GM12878 (cell line): ENCODE measurements at regions not wholly inside any gene's neighbourhood (a gene's known extent, or its start where the extent isn't known, plus 50 kb on each side); places are given as distances from the start of the nearest gene placed in this dataset.

Source experiments
- ATF2 ChIP-seq: IDR thresholded peaks from 2 replicates; pipeline ENCODE4 v1.6.1; 2012; ENCODE audit warnings: low read length, inconsistent platforms
- ATF3 ChIP-seq: IDR thresholded peaks from 2 replicates; pipeline ENCODE4 v1.6.1; 2011; ENCODE audit warnings: low read depth, mild to moderate bottlenecking, low read length, moderate library complexity, borderline replicate concordance; ENCODE audit errors: extremely low read depth
- CREB1 ChIP-seq: IDR thresholded peaks from 2 replicates; pipeline ENCODE4 v1.6.1; 2012; ENCODE audit warnings: low read depth, mild to moderate bottlenecking, inconsistent platforms
- ESRRA ChIP-seq: IDR thresholded peaks from 2 replicates; pipeline ENCODE4 v1.6.1; 2012; ENCODE audit warnings: mild to moderate bottlenecking, low read length, improper control_type of control experiment
- IRF3 ChIP-seq: fragments of 450-650 bp; IDR thresholded peaks from 2 replicates; pipeline ENCODE4 v1.6.1; 2014; ENCODE audit warnings: mild to moderate bottlenecking
- JUND ChIP-seq: IDR thresholded peaks from 2 replicates; pipeline ENCODE4 v1.6.1; 2012; ENCODE audit warnings: low read depth, mild to moderate bottlenecking, low read length, improper control_type of control experiment, moderate library complexity
- SRF ChIP-seq, 2 experiments: IDR thresholded peaks; 2 replicates each; pipeline ENCODE4 v1.6.1; 2011; ENCODE audit warnings: low read depth in 2 of 2, low read length in 2 of 2, mild to moderate bottlenecking in 1 of 2, moderate library complexity in 1 of 2
- USF2 ChIP-seq: IDR thresholded peaks from 2 replicates; pipeline ENCODE4 v1.6.1; 2011; ENCODE audit warnings: low read depth, low read length, improper control_type of control experiment, borderline replicate concordance
- TF ChIP-seq, protein P1 (sequence below), 3 experiments: IDR thresholded peaks in 2 of 3; conservative IDR thresholded peaks in 1 of 3; 2 replicates each; pipeline ENCODE4 v1.5.1; 2011; ENCODE audit warnings: low read depth in 3 of 3, low read length in 3 of 3, mild to moderate bottlenecking in 3 of 3, control low read depth in 2 of 3, moderate library complexity in 2 of 3, inconsistent platforms in 1 of 3, mixed read lengths in 1 of 3; ENCODE audit not compliant: control insufficient read depth in 2 of 3, insufficient read depth in 1 of 3; ENCODE audit errors: extremely low read depth in 1 of 3

GRCh38 chr9:26308328-26308727 is 584.3 kb downstream of the CAAP1 start:
- TF ChIP-seq USF2 (no peak), SRF (IDR thresholded peaks at IDR 0.05; ENCODE audit: low read depth in 2 of 2, low read length in 2 of 2) (no peak), ATF3 (no peak), IRF3 (no peak), JUND (no peak), ATF2 (no peak), CREB1 (no peak), ESRRA (no peak)
- TF ChIP-seq, protein P1, sequence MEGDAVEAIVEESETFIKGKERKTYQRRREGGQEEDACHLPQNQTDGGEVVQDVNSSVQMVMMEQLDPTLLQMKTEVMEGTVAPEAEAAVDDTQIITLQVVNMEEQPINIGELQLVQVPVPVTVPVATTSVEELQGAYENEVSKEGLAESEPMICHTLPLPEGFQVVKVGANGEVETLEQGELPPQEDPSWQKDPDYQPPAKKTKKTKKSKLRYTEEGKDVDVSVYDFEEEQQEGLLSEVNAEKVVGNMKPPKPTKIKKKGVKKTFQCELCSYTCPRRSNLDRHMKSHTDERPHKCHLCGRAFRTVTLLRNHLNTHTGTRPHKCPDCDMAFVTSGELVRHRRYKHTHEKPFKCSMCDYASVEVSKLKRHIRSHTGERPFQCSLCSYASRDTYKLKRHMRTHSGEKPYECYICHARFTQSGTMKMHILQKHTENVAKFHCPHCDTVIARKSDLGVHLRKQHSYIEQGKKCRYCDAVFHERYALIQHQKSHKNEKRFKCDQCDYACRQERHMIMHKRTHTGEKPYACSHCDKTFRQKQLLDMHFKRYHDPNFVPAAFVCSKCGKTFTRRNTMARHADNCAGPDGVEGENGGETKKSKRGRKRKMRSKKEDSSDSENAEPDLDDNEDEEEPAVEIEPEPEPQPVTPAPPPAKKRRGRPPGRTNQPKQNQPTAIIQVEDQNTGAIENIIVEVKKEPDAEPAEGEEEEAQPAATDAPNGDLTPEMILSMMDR (IDR thresholded peaks at IDR 0.05 in 2 of 3, conservative IDR thresholded peaks at IDR 0.05 in 1 of 3; ENCODE audit: control insufficient read depth in 2 of 3, extremely low read depth in 1 of 3, insufficient read depth in 1 of 3, low read depth in 3 of 3, low read length in 3 of 3) = no peak
